HCT116 (cell line): ENCODE measurements at regions not wholly inside any gene's neighbourhood (a gene's known extent, or its start where the extent isn't known, plus 50 kb on each side); places are given as distances from the start of the nearest gene placed in this dataset.

Source experiments
- ATAC-seq: fragments of 200-7000 bp; cut with Tn5 transposase; 2 replicates; pipeline ENCODE4 v1.9.1; 2020; ENCODE audit warnings: mild to moderate bottlenecking, moderate library complexity
- BruUV-seq: library from RNA; stranded (reverse); fragments of 400-500 nt; replicated peaks from 2 replicates; lab custom pipeline; 2021; lab: Mats Ljungman, UMichigan
- CTCF ChIA-PET: fragments of 300-600 bp; sonication (Branson Sonifier 250); formaldehyde crosslinking; loops from one replicate; lab custom pipeline; 2021; ENCODE audit warnings: antibody characterized with exemption; lab: Charles Lee
- POLR2A ChIA-PET: fragments of 300-600, 350-600 bp; sonication (Branson Sonifier 250); formaldehyde crosslinking; loops from one replicate; lab custom pipeline; 2021; ENCODE audit warnings: antibody characterized with exemption; lab: Charles Lee
- RAD21 ChIA-PET, 2 experiments: fragments of 300-600 bp; sonication (Branson Sonifier 250); formaldehyde crosslinking; loops; one replicate each; lab custom pipeline; 2023; ENCODE audit warnings: low total read pairs in 2 of 2; ENCODE audit not compliant: uncharacterized antibody in 2 of 2, unreplicated experiment in 2 of 2, low non-redundant PET in 1 of 2; lab: Charles Lee
- DNase-seq: peaks from one replicate; pipeline ENCODE4 v3.0.0-alpha.2; 2010; ENCODE audit warnings: low read depth, low spot score
- H2AFZ ChIP-seq: fragments of 200-600 bp; shearing (Covaris generic), sonication (generic); 2 replicates; pipeline ENCODE4 v1.6.1; 2017; ENCODE audit warnings: low read depth, mixed run types, mixed read lengths, antibody characterized with exemption, low read length; ENCODE audit not compliant: poor library complexity, severe bottlenecking
- H3K27ac ChIP-seq: 2 replicates; pipeline ENCODE4 v1.5.1; 2012; ENCODE audit warnings: low read depth, low read length
- H3K27me3 ChIP-seq: fragments of 200-600 bp; sonication (generic); 2 replicates; pipeline ENCODE4 v1.6.1; 2016; ENCODE audit warnings: mixed run types, low read length, mixed read lengths; ENCODE audit not compliant: insufficient read depth
- H3K36me3 ChIP-seq, 2 experiments: fragments of 200-500 bp in 1 of 2; fragments of 200-600 bp in 1 of 2; sonication (Bioruptor generic) in 1 of 2; sonication (generic) in 1 of 2; 2 replicates each; pipeline versions ENCODE4 v1.5.1 to v1.6.1; 2014 to 2016; ENCODE audit warnings: low read length in 2 of 2, inconsistent platforms in 1 of 2, mixed read lengths in 1 of 2, mixed run types in 1 of 2; ENCODE audit not compliant: insufficient read depth in 2 of 2, control insufficient read depth in 1 of 2
- H3K4me1 ChIP-seq, 2 experiments: fragments of 200-600 bp in 1 of 2; sonication (generic) in 1 of 2; 2 replicates each; pipeline versions ENCODE4 v1.5.1 to v1.6.1; 2012 to 2017; ENCODE audit warnings: low read length in 2 of 2, inconsistent platforms in 1 of 2, mild to moderate bottlenecking in 1 of 2, mixed read lengths in 1 of 2, mixed run types in 1 of 2, moderate library complexity in 1 of 2; ENCODE audit not compliant: insufficient read depth in 2 of 2, control insufficient read depth in 1 of 2
- H3K4me2 ChIP-seq: fragments of 200-600 bp; sonication (generic); 2 replicates; pipeline ENCODE4 v1.6.1; 2017; ENCODE audit warnings: mixed run types, low read length, mixed read lengths
- H3K4me3 ChIP-seq, 2 experiments: fragments of 200-600 bp in 1 of 2; sonication (generic) in 1 of 2; replicated peaks in 1 of 2; 2 replicates each; pipeline ENCODE4 v1.5.1; 2011 to 2016; ENCODE audit warnings: low read length in 2 of 2, control low read depth in 1 of 2, low read depth in 1 of 2, mild to moderate bottlenecking in 1 of 2, mixed read lengths in 1 of 2, mixed run types in 1 of 2
- H3K79me2 ChIP-seq: fragments of 200-600 bp; sonication (generic); 2 replicates; pipeline ENCODE4 v1.6.1; 2017; ENCODE audit warnings: mild to moderate bottlenecking, mixed run types, low read length, moderate library complexity, mixed read lengths; ENCODE audit not compliant: insufficient read depth
- H3K9ac ChIP-seq: fragments of 200-600 bp; sonication (generic); 2 replicates; pipeline ENCODE4 v1.6.1; 2016; ENCODE audit warnings: low read length, mixed read lengths
- H3K9me2 ChIP-seq: fragments of 200-600 bp; sonication (generic), shearing (Covaris generic); 2 replicates; pipeline ENCODE4 v1.6.1; 2017; ENCODE audit warnings: mixed run types, mild to moderate bottlenecking, moderate library complexity; ENCODE audit not compliant: insufficient read depth
- H3K9me3 ChIP-seq, 2 experiments: fragments of 200-500 bp in 1 of 2; fragments of 200-600 bp in 1 of 2; sonication (Bioruptor generic) in 1 of 2; sonication (generic) in 1 of 2; 2 replicates each; pipeline ENCODE4 v1.6.1; 2014 to 2017; ENCODE audit warnings: low read length in 2 of 2, mixed read lengths in 2 of 2, inconsistent platforms in 1 of 2, low read depth in 1 of 2, mild to moderate bottlenecking in 1 of 2, mixed run types in 1 of 2, moderate library complexity in 1 of 2; ENCODE audit not compliant: control insufficient read depth in 1 of 2, insufficient read depth in 1 of 2
- H4K20me1 ChIP-seq: fragments of 200-600 bp; sonication (generic), shearing (Covaris generic); 2 replicates; pipeline ENCODE4 v1.6.1; 2017; ENCODE audit warnings: mixed run types, mild to moderate bottlenecking, moderate library complexity; ENCODE audit not compliant: insufficient read depth
- ATF3 ChIP-seq: IDR thresholded peaks from 2 replicates; pipeline ENCODE4 v1.6.1; 2012
- CBX3 ChIP-seq: IDR thresholded peaks from 2 replicates; pipeline ENCODE4 v1.6.1; 2012; ENCODE audit warnings: low read depth
- CTCF ChIP-seq, 3 experiments: fragments of 200-600 bp in 1 of 3; sonication (generic) in 1 of 3; IDR thresholded peaks in 2 of 3; conservative IDR thresholded peaks in 1 of 3; 2 replicates each; pipeline ENCODE4 v1.5.1; 2012 to 2017; ENCODE audit warnings: low read depth in 2 of 3, low read length in 2 of 3, antibody characterized with exemption in 1 of 3, borderline replicate concordance in 1 of 3, control low read depth in 1 of 3, mild to moderate bottlenecking in 1 of 3, mixed read lengths in 1 of 3, mixed run types in 1 of 3, moderate library complexity in 1 of 3; ENCODE audit not compliant: insufficient read depth in 1 of 3
- EGR1 ChIP-seq: IDR thresholded peaks from 2 replicates; pipeline ENCODE4 v1.6.1; 2012; ENCODE audit warnings: low read depth
- EZH2 ChIP-seq: fragments of 200-600 bp; sonication (generic); IDR thresholded peaks from 2 replicates; pipeline ENCODE4 v1.6.1; 2017; ENCODE audit warnings: antibody characterized with exemption, mixed run types
- EZH2phosphoT487 ChIP-seq: fragments of 200-600 bp; IDR thresholded peaks from 2 replicates; pipeline ENCODE4 v1.6.1; 2018; ENCODE audit warnings: antibody characterized with exemption, borderline replicate concordance
- FOSL1 ChIP-seq: IDR thresholded peaks from 2 replicates; pipeline ENCODE4 v1.6.1; 2012; ENCODE audit warnings: low read depth
- JUND ChIP-seq: IDR thresholded peaks from 2 replicates; pipeline ENCODE4 v1.6.1; 2012
- POLR2A ChIP-seq: IDR thresholded peaks from 2 replicates; pipeline ENCODE4 v1.7.0; 2011; ENCODE audit warnings: borderline replicate concordance; ENCODE audit not compliant: insufficient read depth, insufficient read length; ENCODE audit errors: extremely low read depth
- POLR2AphosphoS5 ChIP-seq: IDR thresholded peaks from 2 replicates; pipeline ENCODE4 v1.6.1; 2011; ENCODE audit warnings: mild to moderate bottlenecking, low read depth, low read length, moderate library complexity
- REST ChIP-seq: IDR thresholded peaks from 2 replicates; pipeline ENCODE4 v1.6.1; 2012; ENCODE audit warnings: low read depth
- SRF ChIP-seq: IDR thresholded peaks from 2 replicates; pipeline ENCODE4 v1.6.1; 2012; ENCODE audit warnings: low read depth
- TCF7L2 ChIP-seq: IDR thresholded peaks from 2 replicates; pipeline ENCODE4 v1.7.0; 2011; ENCODE audit warnings: borderline replicate concordance, inconsistent platforms; ENCODE audit not compliant: insufficient read depth, insufficient read length; ENCODE audit errors: extremely low read depth
- ZFX ChIP-seq: fragments of 450-650 bp; IDR thresholded peaks from 2 replicates; pipeline ENCODE4 v1.6.1; 2017
- ZNF274 ChIP-seq: fragments of 200-500 bp; sonication (Bioruptor generic); IDR thresholded peaks from 2 replicates; pipeline ENCODE4 v1.6.1; 2014; ENCODE audit warnings: mild to moderate bottlenecking, low read depth, low read length, inconsistent platforms
- intact Hi-C: fragments of 100-400 bp; cut with micrococcal nuclease; formaldehyde crosslinking; loops from 2 replicates; pipeline ENCODE4 v1.10.0; 2022

GRCh38 chr15:77759896-77760592 is 127.3 kb upstream of the LINGO1 start:
- Histone ChIP-seq H3K27me3 (no peaks in the 10 kb centered on the region), H3K4me2 (peak overlapping the region; percentile 53), H3K27ac (no peak overlapping the region), H3K9me2 (no peaks in the 10 kb centered on the region), H3K4me3 (no peak overlapping the region; a peak in 1 of 4 replicates), H2AFZ (no peak overlapping the region), H3K9me3 (no peaks in the 10 kb centered on the region), H3K9ac (no peak overlapping the region), H4K20me1 (no peaks in the 10 kb centered on the region), H3K79me2 (no peaks in the 10 kb centered on the region)
- CTCF ChIA-PET: no interaction called here
- POLR2A ChIA-PET: interaction anchor here (0.7 kb wide), 1 partner anchor 155 kb away, joined by 3 read pairs; no protein-coding TSS in a partner anchor
- no TSS peak for BruUV-seq
- RAD21 ChIA-PET: no interaction called here
- intact Hi-C loops: loop anchor here (10.0 kb wide), 1 partner anchor 55 kb away; no protein-coding TSS in a partner anchor
- ATAC-seq: peak; percentile 83
- DNase-seq: peak; percentile 13
- TF ChIP-seq EZH2phosphoT487 (no peak), FOSL1 (peak; percentile 60), TCF7L2 (peak; percentile 80), JUND (peak; percentile 38; the same call in 1 of the 2 replicates)
- TF ChIP-seq, all 23 proteins: peak for 3
- Histone ChIP-seq H3K36me3 (no peaks in the 10 kb centered on the region), H3K4me1 (peaks cover 11 to 16% of the 10 kb centered on the region in 2 experiments)

- no peak overlapping the region for H3K4me2 ChIP-seq
- no peak for DNase-seq
- no peak for ATAC-seq
- intact Hi-C loops: loop anchor here (10.0 kb wide), 1 partner anchor 49 kb away; no protein-coding TSS in a partner anchor
- no peaks in the 10 kb centered on the region for H3K36me3 ChIP-seq
- H3K9me2 ChIP-seq: no peaks in the 10 kb centered on the region
- ChIA-PET RAD21 (no interaction called here), POLR2A (no interaction called here), CTCF (no interaction called here)
- no peak overlapping the region for H3K4me3 ChIP-seq
- H2AFZ ChIP-seq: no peak overlapping the region
- H3K27me3 ChIP-seq: no peaks in the 10 kb centered on the region
- H3K27ac ChIP-seq: no peak overlapping the region
- BruUV-seq: no TSS peak
- H3K9me3 ChIP-seq: no peaks in the 10 kb centered on the region
- no peak overlapping the region for H3K9ac ChIP-seq
- H4K20me1 ChIP-seq: no peaks in the 10 kb centered on the region
- H3K79me2 ChIP-seq: no peaks in the 10 kb centered on the region
- H3K4me1 ChIP-seq: no peaks in the 10 kb centered on the region
- TF ChIP-seq EGR1 (no peak), JUND (no peak), EZH2phosphoT487 (no peak), ATF3 (no peak), POLR2AphosphoS5 (no peak), ZNF274 (no peak), REST (no peak), EZH2 (no peak), CTCF (IDR thresholded peaks at IDR 0.05 in 2 of 3, conservative IDR thresholded peaks at IDR 0.05 in 1 of 3; ENCODE audit: borderline replicate concordance in 1 of 3, insufficient read depth in 1 of 3, low read depth in 2 of 3, low read length in 2 of 3) (no peak), TCF7L2 (no peak), CBX3 (no peak), POLR2A (no peak), SRF (no peak), ZFX (no peak)
These were observed 121.2 kb upstream of the LINGO1 start for GRCh38 chr15:77753939-77754338.
